NCI-H2227 treated with DMSO at 0.1 percent for 48 hours (cell line): ENCODE measurements at regions not wholly inside any gene's neighbourhood (a gene's known extent, or its start where the extent isn't known, plus 50 kb on each side); places are given as distances from the start of the nearest gene placed in this dataset.
"Not testable (repeated sequence)": the region's sequence is repeated elsewhere in the genome, so short reads cannot be mapped to it uniquely, and the experiment has no call there.

Experiments used
- DNase-seq: peaks from one replicate; lab custom pipeline; 2025; lab: John Stamatoyannopoulos, UW

DNA sequence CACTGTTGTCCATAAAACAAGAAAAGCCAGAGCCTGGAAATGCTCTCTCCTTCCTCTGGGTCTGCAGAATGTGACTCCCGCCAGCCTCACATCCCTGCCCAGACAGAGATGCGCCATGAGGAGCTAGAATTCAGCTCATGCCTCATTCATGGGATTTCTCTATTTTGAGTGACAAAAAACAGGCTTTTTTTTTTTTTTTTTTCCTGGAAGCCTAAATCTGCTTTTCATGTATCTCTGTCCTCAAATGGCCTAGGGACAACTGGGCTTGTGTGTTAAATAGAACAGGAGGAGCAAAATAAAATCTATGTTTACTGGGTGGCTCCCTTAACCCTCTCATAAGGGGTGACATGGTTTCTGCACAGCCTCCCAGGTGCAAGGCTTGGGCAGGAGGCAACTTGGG lies 679.7 kb upstream of the AUTS2 start:
- no peak for DNase-seq

DNA sequence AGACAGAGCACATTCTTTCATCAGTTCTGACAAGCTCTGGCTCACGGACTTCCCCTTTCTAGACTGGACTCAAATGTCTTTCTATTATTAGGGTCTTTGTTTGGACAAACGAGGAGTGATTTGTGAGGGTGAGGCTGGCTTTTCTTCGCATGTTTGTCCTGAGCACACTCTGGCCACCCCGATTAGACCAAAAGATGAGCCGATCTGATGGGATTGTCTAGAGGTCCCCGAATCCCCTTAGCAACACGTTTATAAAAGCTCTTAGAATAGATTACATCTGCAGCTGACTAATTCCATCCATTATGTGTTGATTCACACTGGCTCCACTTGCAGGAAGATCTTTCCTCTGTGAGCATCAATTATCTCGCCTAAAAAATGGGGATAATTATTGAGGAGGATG lies 675.4 kb upstream of the AUTS2 start:
- no peak for DNase-seq

DNA sequence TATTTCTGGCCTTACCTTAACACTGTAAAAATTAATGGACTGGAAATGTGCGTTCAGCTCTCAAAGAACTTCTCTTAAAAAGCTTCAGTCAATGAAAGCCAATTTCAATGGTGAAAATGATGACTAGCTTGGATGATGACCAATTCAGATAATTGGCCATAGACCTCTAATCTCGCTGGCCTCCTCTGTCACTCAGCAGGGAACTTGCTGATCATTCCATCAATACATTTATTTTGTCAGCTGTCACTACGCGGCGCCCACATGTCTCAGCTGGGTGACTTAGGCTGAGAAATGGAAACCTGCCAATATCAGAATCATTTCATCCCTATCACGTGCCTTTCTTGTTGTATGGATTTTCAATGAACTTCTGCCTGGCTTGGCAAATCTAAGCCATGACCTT lies 673.0 kb upstream of the AUTS2 start:
- no peak for DNase-seq

DNA sequence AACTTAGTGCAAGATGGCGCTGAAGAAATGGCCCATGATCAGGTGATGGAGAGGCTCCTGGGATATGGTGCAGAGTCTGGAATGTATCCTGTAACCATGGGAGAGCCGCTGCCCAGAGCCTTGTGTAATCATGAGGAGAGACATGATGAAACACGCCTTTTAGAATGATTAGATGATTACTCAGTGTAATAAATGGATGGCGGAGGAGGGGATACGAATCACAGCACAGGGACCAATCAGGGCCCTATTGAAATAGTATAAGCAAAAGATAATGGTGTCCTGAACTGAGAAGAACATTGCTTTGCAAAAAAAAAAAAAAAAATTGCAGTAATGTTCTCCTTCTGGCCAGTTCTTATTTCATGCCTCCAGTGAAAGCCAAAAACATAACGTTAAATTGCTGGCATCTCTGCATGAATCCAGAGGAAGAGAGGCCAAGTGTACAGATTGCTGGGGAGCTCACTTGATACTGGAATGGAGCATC lies 668.5 kb upstream of the AUTS2 start:
- DNase-seq: no peak

DNA sequence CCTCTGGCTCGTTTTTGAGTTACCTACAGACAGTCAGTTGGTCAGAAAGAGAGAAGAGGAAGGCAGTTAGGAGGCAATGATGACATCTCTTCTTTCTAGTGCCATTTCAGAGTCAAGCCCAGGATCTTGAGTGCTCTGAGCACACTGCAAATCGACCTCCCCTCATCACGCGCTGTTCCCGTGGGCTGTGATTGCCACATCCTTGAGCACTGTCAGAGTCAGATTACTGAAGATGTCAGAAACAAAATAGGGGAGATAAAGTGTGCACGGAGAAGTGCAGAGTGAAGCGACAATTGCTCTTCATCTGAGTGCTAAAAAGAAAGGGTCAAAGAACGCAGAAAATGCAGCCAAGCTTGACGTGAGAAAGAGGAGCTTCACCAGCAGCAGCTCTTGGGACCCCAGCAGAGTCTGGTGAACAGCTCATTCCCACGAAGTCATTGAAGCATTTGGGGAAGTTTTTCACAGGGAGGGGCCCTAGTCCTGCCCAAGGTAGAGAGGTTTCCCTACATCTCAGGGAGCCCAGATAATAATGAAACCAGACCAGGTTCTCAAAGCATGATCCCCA lies 661.7 kb upstream of the AUTS2 start:
- DNase-seq: no peak

DNA sequence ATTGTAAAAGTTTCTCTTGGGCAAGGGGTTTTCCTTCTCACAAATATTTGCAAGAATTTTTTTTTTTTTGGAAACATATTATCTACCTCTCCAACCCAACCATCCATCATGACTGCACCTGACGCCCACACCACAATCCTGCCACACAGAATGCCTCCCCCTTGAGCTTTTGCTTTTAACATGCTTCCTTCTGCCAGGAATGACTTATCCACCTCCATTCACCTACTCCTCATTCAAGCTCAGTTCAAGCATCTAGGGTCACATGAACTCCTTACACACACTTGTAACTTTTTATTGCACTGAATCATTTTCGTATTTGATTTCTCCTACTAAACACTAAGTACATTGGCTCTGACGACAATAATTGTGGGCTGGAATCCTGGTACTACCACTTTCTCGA lies 660.1 kb upstream of the AUTS2 start:
- DNase-seq: no peak

DNA sequence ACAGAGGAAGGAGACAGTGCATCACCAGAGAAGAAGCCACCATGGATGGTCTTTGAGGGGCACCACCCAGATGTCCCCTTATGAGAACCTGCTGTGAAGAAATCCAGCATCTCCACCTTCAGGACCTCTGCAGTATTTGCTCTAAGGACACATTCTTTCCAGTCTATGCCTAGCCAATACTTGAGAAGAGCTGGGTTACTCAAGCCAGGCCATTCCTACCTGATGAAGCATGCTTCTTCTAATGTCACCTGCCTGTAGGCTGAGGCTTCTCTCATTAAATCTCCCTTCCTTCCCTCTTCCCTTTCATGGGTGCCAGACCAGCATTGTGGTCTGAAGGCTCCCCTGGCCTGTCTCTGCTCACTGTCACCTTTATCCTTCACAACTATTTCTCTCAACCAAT lies 654.5 kb upstream of the AUTS2 start:
- DNase-seq: no peak

DNA sequence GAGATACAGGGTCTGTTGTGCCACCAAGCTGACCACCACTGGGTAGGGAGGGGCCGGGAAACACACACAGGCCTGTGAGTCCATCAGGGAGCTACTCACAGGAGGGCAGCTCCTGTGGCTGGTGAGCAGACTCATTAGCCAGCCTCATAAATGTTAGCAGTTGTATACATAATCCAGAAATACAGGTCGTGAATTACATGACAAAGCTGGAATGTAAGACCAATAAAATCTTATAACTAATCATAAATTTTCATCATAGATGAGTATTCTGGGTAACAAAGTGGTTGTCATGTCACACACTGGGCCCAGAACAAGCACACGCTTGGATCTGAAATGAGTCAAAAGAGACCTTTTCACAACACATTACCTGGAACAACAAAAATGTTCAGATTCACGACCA lies 642.6 kb upstream of the AUTS2 start:
- no peak for DNase-seq

DNA sequence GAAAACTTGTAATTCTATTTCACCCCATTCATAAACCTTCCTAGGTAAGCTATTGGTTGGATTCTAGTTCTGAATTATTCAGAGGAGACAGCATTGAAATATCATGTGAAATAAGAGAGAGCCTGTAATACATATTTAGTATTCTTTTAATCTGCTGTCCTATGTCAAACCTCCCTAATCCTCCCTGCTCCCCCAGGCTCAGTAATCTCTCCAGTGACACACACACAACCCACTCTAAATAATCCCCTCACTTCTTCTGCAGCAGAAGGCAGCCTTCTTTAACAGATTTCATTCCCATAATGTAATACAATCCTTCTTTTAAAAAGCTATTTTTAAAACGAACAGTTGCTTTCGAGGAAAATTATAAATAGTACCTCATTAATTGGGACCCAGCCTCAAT lies 639.7 kb upstream of the AUTS2 start:
- DNase-seq: no peak

DNA sequence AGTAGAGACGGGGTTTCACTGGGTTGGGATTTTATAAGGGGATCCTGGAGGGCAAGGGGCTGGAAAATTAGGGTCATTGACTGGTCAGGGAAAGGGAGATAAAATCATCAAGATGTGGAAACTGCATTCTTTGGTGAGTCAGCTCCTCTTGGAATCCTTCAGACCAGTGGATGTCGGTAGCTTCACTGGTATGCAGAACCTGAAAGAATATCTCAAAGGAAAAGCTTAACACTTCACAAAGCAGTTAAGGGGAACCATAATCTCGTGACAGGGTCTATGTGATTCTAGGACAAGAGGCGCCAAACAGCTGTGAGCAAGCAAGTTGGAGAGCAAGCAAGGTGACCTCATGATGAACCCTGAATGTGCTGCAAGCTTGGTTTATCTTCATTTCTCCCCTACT lies 634.7 kb upstream of the AUTS2 start:
- DNase-seq: no peak

DNA sequence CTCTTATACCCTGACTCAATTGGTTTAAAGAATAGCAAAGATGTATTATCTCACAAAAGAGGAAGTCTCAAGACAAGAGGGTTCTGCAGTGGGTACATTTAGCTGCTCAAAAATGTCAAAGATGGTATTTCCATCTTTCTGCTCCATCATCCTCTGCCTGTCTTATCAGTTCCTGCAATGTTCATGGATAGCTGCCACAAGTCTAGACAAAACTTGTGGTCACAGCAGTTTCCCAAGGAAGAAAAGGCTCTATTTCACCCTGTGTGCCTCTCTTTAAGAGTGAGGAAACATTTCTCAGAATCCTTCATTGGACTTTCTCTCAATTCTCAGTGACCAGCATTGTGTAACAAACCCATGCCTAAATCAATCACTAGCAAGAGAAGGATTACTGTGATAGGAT lies 634.2 kb upstream of the AUTS2 start:
- DNase-seq: no peak

DNA sequence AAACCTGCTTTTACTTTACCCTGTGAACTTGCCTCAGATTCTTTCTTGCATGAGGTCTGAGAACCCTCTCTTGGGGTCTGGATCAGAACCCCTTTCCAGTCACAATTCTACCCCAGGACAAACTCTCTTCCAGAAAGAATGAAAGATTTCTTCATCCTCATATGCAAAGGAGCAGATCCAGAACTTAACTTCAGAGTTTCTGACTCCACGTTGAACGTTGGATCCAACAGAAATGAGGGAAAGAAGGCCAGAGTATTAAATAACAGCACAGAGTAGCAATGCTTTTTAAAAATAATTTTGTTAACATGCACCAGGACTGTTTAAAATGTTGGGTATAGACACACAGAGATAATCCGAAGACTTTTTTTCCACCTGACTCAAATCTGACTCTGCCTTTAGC lies 632.9 kb upstream of the AUTS2 start:
- DNase-seq: no peak

DNA sequence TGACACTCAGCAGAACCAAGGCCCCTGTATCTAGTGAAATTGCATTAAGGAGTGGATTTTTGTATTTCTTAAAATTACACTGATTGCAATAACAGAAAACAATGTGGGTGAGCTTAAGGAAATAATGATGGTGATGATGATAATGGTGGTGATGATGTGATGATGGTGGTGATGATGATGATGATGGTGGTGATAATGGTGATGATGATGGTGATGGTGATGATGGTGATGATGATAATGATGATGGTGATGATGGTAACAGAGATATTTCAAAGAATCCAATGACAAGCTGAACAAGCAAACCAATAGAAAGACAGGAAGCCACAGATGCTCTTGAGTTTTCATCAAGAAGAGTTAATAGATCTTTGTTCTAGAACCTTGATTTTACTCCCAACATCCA lies 630.7 kb upstream of the AUTS2 start:
- no peak for DNase-seq

DNA sequence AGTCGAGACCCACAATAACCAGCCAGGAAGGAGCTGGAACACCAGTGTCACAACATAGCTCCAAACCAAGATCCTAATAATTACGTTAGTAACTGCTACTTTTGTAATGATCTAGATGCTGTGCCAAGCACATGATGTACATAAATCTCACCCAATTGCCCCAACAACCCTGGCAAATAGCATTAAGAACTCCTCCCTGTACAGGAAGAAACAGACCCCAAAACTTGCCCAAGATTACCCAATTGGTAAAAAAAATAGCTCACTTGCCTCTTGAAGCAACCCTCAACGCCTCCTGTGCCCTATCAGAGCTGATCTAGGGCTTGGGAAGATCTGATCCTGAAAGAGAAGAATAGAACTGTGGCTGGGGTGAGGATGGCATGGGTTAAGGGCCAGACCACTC lies 628.7 kb upstream of the AUTS2 start:
- no peak for DNase-seq

DNA sequence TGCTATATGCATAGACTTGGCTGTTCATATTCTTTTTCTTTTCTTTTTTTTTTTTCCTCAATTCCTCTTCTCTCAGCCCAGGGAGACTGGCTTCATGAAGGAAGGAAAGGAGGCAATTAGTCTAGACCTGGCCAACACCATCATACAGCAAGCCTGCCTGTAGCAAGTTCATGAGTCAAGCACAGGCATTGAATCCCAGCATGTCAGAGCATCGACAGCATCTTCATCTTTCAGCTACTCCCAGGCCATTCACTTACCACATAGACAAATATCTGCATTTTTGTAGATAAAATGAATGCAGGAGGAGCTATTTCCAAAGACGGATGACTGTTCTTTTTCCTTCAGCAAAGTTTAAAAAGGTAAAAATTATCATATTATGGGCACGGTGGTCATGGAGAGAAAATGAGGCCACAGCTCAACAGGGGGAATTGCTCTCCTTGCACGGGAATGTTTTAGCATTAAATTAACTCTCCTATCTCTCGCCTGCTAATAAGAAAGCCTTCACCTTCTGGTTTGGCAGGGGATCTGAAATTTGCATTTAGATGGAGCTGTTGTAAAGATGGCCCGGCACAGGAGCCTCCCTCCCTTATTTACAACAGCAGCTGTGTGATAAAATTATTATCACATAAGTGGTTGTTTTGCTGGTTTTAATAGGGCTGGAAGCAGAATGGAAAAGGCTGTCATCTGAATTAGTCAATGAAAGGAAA lies 626.5 kb upstream of the AUTS2 start:
- no peak for DNase-seq

DNA sequence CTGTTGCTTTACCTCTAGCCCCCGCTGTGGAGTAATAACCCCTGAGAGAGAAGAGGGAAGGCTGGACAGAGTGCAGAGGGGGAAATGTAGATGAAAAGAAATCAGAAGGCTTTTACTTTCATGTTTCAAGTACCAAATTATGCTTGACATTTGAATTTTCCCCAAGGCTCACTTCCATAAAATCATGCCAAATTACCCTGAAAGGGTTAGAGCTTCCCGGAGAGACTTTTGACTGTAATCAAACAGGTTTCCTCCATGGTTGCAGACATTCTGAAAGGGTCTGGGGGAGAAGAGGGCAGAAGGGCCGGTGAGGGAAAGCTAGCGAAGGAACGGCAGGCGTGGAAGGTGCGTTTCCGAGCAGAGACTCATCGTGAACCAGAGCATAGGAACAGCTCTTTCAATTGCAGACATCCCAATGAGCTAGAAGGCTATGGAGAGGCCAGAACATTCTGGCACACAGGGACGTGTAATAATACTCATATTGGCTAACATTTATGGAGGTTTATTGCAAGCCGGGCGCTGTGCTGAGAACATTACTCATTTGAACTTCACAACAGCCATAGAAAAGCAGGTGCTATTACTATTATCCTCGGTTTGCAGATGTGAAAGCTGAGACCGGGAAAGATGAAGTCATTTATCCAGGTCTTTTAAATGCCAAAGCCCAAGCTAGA lies 620.8 kb upstream of the AUTS2 start:
- DNase-seq: no peak

DNA sequence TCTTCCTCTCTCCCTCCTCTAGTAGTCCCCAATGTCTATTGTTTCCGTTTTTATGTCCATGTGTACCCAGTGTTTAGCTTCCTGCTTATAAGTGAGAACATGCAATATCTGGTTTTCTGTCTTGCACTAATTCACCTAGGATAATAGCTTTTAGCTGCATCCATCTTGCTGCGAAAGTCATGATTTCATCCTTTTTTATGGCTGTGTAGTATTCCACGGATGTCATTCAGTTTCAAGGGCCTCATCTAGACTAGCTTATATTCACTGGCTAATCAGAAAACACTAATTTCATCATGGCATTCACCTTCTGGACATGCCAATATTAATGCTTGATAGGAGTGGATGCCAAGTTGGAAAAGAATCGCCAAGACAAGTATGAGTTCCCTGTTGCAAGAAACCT lies 619.6 kb upstream of the AUTS2 start:
- no peak for DNase-seq

DNA sequence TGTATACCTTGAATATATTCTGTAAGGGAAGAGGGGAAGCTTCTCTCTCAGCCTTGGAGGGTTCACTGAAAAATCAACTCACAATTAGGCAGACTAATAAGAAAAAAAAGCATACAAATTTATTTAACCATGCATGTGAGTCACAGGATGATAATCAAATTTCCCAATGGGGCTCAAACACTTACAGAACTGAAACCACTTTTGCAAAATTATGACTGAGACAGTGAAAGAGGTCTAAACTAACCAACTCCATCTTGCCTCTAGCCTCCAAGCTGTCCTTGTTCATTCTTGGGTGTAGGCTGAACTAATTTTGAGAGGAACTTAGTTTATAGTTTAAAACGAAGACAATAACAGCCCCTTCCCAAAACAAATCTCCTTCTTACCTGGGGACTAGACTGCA lies 618.3 kb upstream of the AUTS2 start:
- no peak for DNase-seq

DNA sequence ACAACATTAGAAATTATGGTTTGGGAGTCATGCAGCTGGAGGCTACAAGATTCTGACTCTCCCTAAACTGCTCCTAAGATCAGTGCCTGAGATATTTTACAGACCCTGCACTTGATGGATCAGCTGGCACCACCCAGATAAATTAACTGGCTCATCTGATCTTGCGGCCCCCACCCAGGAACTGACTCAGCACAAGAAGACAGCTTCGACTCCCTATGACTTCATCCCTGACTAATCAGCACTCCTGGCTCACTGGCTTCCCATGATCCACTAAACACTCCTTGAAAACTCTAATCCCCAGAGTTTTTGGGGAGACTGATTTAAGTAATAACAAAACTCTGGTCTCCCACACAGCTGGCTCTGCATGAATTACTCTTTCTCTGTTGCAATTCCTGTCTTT lies 617.8 kb upstream of the AUTS2 start:
- DNase-seq: not testable (repeated sequence)

DNA sequence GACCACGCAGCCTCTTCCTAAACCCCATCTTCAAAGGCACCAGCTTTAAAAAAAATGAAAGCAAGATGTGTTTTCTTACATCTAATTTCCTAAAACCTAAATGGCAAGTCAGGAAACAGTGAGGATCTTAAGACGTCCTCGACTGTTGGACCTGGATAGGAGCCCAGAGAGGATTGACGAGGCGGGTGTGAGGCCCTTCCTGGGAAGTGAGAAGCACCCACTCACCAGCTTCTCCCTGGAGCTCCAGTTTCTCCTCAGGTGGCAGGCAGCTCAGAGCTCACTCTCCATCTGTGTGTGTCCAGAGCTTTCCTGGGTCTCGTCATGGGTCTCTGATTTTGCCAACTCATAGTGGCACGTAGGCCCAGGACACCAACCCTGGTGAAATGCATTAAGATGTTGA lies 614.0 kb upstream of the AUTS2 start:
- DNase-seq: no peak

DNA sequence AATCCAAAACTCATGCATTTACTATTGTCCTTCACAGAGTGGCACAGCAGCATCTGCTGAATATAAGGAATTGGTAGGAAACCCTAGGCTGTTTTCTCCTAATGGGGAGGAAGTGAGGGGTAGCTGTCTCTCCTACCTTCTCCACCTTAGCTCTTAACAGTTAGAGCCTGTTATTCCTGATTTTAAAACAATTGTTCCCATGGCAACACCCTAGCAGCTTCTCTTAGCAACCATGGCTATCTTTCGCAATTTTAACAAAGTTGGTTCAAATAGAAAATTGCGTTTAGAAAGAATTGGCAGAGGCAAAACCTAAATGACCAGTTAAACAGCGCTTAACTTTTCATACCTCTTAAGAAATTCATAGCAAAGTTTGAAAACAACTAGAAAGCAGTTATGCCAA lies 603.4 kb upstream of the AUTS2 start:
- DNase-seq: no peak

DNA sequence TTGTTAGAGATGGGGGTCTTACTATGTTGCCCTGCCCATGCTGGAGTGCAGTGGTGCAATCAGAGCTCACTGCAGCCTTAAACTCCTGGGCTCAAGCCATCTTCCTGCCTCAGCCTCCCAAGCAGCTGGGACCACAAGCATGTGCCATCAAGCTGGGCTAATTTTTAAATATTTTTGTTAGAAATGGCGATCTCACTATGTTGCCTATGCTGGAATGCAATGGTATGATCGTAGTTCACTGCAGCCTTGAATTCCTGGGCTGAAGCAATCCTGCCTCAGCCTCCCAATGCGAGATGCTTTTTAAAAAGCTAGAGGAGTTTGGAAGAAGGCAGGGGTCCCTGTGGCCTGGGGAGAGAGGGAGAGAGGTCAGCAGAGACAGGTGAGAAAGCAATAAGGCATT lies 600.1 kb upstream of the AUTS2 start:
- DNase-seq: no peak

DNA sequence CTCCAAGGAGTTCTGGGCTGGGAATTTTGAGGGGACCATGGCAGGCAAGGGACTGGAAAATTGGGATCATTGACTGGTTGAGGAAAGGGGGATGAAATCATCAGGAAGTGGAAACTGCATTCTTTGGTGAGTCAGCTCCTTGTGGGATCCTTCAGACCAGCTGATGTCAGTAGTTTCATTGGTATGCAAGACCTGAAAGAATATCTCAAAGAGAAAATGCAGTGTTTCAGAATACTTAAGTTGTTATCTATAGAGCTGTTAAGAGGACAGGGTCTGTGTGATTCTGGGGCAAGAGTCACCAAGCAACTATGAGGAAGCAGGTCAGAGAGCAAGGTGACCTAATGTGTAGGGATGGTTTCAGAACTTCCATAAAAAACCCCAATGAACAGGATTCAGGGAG lies 595.9 kb upstream of the AUTS2 start:
- DNase-seq: no peak

DNA sequence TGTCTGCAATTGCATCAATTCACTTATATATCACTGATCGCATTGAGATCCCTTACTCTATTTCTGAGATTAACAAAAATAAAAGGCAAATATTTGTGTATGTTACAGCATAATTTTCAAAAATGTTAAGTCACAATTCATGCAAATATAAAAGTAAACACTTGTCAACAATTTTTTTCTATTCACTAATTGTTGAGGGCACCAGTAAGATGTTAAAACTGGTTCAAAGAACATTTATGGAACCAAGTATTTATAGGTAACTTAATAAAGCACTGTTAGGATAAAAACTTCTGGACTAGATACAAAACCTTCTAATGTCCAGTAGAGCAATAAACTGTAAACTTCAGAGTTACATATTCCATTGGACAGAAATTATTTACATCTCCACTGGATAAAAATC lies 586.1 kb upstream of the AUTS2 start:
- no peak for DNase-seq
